Transverse colon (tissue), 4 donors: ENCODE measurements at regions not wholly inside any gene's neighbourhood (a gene's known extent, or its start where the extent isn't known, plus 50 kb on each side); places are given as distances from the start of the nearest gene placed in this dataset.

Experiments
- DNase-seq: peaks from one replicate; pipeline ENCODE4 v3.0.0-alpha.2; 2019
- H3K27ac ChIP-seq, 4 donors: fragments of 200-600 bp; sonication (generic); 2 replicates each; pipeline ENCODE4 v1.5.1; 2016 to 2018; ENCODE audit warnings: inconsistent platforms in 4 of 4
- H3K27me3 ChIP-seq: fragments of 200-600 bp; sonication (generic); 2 replicates; pipeline ENCODE4 v1.5.1; 2017; ENCODE audit warnings: inconsistent platforms
- H3K36me3 ChIP-seq, 4 donors: fragments of 200-600 bp; sonication (generic); 2 replicates each; pipeline ENCODE4 v1.5.1; 2017 to 2019; ENCODE audit warnings: inconsistent platforms in 4 of 4
- H3K4me1 ChIP-seq, 4 donors: fragments of 200-600 bp; sonication (generic); 2 replicates each; pipeline ENCODE4 v1.5.1; 2017 to 2020; ENCODE audit warnings: inconsistent platforms in 4 of 4
- H3K4me3 ChIP-seq, 4 donors: fragments of 200-600 bp; sonication (generic); 1 replicate in 1 of 4; 2 replicates in 3 of 4; pipeline versions ENCODE4 v1.5.1 to v1.6.1; 2017 to 2019; ENCODE audit warnings: inconsistent platforms in 4 of 4
- H3K9me3 ChIP-seq, 2 donors: fragments of 200-600 bp; sonication (generic); 2 replicates each; pipeline ENCODE4 v1.5.1; 2017 to 2019; ENCODE audit warnings: inconsistent platforms in 2 of 2
- CTCF ChIP-seq, 5 experiments: fragments of 200-600 bp in 3 of 5; fragments of 450-650 bp in 2 of 5; sonication (generic) in 3 of 5; IDR thresholded peaks; 1 replicate in 2 of 5; 2 replicates in 3 of 5; pipeline ENCODE4 v1.5.1; 2016 to 2017; ENCODE audit warnings: antibody characterized with exemption in 5 of 5, inconsistent platforms in 3 of 5, mild to moderate bottlenecking in 2 of 5, moderate library complexity in 1 of 5
- EP300 ChIP-seq: sonication (generic); formaldehyde crosslinking; IDR thresholded peaks from one replicate; pipeline ENCODE4 v1.6.1; 2017; ENCODE audit warnings: antibody characterized with exemption, low read depth
- POLR2A ChIP-seq: fragments of 450-650 bp; IDR thresholded peaks from one replicate; pipeline ENCODE4 v1.6.1; 2016; ENCODE audit warnings: antibody characterized with exemption, mild to moderate bottlenecking, moderate library complexity
- POLR2AphosphoS5 ChIP-seq, 3 donors: sonication (generic); formaldehyde crosslinking; IDR thresholded peaks; one replicate each; pipeline ENCODE4 v1.6.1; 2016; ENCODE audit warnings: antibody characterized with exemption in 3 of 3
- WGBS, 2 donors: methylation state at CpG; one replicate each; pipeline ENCODE4 v1.1.5; 2018; ENCODE audit warnings: low coverage in 1 of 2; 5-methylcytosine and 5-hydroxymethylcytosine counted together
- in situ Hi-C, 4 donors: fragments of 200-750 bp; cut with MboI; loops; one replicate each; pipeline versions ENCODE4 v1.15.0 to v1.15.1; 2017; ENCODE audit warnings: low sequenced_read_pairs in 3 of 4, low pct_ligation_motif_present in 1 of 4, low pct_unique_long_range_greater_than_20kb in 1 of 4
- intact Hi-C: fragments of 100-400 bp; cut with DNase I; formaldehyde crosslinking; loops from one replicate; pipeline ENCODE4 v1.15.1; 2023; ENCODE audit warnings: low total_unique reads

- in situ Hi-C loops (no loop called here), intact Hi-C loops (no loop called here)
- Histone ChIP-seq H3K4me1 (no peaks in the 10 kb centered on the region), H3K27me3 (no peaks in the 10 kb centered on the region), H3K27ac (no peak overlapping the region), H3K36me3 (no peaks in the 10 kb centered on the region), H3K4me3 (no peak overlapping the region), H3K9me3 (peaks cover 8 to 10% of the 10 kb centered on the region in 2 donors)
- TF ChIP-seq CTCF (IDR thresholded peaks at IDR 0.05): no peak
- no peak for TF ChIP-seq EP300
- TF ChIP-seq POLR2A: no peak
- TF ChIP-seq POLR2AphosphoS5 (IDR thresholded peaks at IDR 0.05): no peak
- DNase-seq: no peak
These were observed 163.5 kb upstream of the ANKRD55 start for GRCh38 chr5:56396634-56397033.

- Histone ChIP-seq H3K4me3 (no peak overlapping the region), H3K36me3 (no peaks in the 10 kb centered on the region), H3K4me1 (no peaks in the 10 kb centered on the region), H3K9me3 (peaks cover 0 to 8% of the 10 kb centered on the region in 2 donors), H3K27me3 (no peaks in the 10 kb centered on the region), H3K27ac (no peak overlapping the region)
- 96 to 100% methylated on average over 1 to 2 of the region's 2 CpGs for WGBS, 2 donors
- intact Hi-C loops: no loop called here
- no peak for DNase-seq
- TF ChIP-seq POLR2AphosphoS5 (IDR thresholded peaks at IDR 0.05) (no peak), CTCF (IDR thresholded peaks at IDR 0.05) (no peak), POLR2A (no peak), EP300 (no peak)
- in situ Hi-C loops: no loop called here
These were observed 156.1 kb upstream of the ANKRD55 start for GRCh38 chr5:56389261-56389660.

GRCh38 chr5:56388229-56388985 lies 155.3 kb upstream of the ANKRD55 start:
- Histone ChIP-seq H3K36me3 (no peaks in the 10 kb centered on the region), H3K27ac (no peak overlapping the region), H3K4me3 (no peak overlapping the region), H3K4me1 (no peaks in the 10 kb centered on the region), H3K9me3 (peaks cover 0 to 3% of the 10 kb centered on the region in 2 donors), H3K27me3 (no peaks in the 10 kb centered on the region)
- intact Hi-C loops: no loop called here
- WGBS, 2 donors: 89% methylated on average over 1 of the region's 1 CpG; no CpG with 5 or more reads in 1 of the 2 donors
- no peak for DNase-seq
- in situ Hi-C loops: no loop called here
- TF ChIP-seq POLR2A (no peak), POLR2AphosphoS5 (IDR thresholded peaks at IDR 0.05) (no peak), CTCF (IDR thresholded peaks at IDR 0.05) (no peak), EP300 (no peak)

- no peaks in the 10 kb centered on the region for H3K36me3 ChIP-seq
- WGBS, 2 donors: 70% methylated on average over 2 of the region's 2 CpGs; no CpG with 5 or more reads in 1 of the 2 donors
- H3K4me3 ChIP-seq: no peak overlapping the region
- no peaks in the 10 kb centered on the region for H3K4me1 ChIP-seq
- TF ChIP-seq POLR2A (no peak), CTCF (IDR thresholded peaks at IDR 0.05) (no peak), EP300 (no peak), POLR2AphosphoS5 (IDR thresholded peaks at IDR 0.05) (no peak)
- intact Hi-C loops (no loop called here), in situ Hi-C loops (no loop called here)
- no peaks in the 10 kb centered on the region for H3K27me3 ChIP-seq
- no peak overlapping the region for H3K27ac ChIP-seq
- DNase-seq: no peak
- no peaks in the 10 kb centered on the region for H3K9me3 ChIP-seq
These were observed 152.9 kb upstream of the ANKRD55 start for GRCh38 chr5:56386046-56386445.
